ENCODE measurements at regions not wholly inside any gene's neighbourhood (a gene's known extent, or its start where the extent isn't known, plus 50 kb on each side); places are given as distances from the start of the nearest gene placed in this dataset.

DNA sequence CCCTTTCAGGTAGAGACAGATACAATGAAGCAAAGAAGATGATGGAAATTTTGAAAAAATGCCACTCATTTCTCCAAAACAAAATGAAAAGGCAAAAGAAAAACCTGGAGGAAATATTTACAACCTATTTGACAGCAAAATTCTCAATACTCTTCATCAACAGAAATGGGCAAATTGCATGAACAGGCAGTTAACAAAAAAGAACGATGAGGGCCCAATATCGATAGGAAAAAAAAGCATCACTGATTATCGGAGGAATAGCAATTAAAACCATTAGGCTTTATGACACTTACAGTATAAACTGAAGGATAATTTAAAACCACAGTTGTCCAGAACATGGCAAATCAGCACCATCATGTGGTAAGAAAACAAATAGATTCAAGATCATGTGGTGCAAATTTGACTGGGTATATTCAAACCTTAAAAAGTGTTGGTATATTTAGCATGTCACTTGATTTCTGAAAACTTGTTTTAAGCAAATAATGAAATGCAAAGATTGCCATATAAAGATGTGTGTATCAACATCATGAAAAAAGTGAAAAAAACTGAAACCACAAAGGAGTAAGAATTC lies 222.9 kb downstream of the BRD1 start:
- TF ChIP-seq TOX (CRISPR knock-in tag; IDR thresholded peaks at IDR 0.05; ENCODE audit: borderline replicate concordance) = no peak
- TF ChIP-seq OSR1 (CRISPR knock-in tag; IDR thresholded peaks at IDR 0.05) = no peak
- no peak for ATAC-seq

DNA sequence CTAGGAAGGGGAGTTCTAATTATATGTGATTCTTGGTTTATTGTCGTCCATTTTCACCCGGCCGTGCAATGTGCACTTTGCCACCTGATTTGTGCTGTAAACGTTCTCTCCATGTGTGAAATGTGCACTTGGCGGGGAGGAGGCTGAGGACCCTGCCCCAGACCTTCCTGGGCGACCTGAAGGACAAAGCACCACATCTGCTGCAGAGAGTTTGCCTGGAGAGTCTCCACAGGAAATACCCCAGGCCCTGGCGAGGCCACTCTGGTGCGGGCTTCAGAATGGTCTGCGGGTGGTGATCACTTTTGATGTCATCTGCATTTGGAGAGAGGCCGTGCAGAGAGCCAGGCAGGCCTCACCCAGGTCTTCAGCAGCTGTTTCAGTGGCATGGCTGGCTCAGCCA lies 224.7 kb downstream of the BRD1 start:
- TF ChIP-seq ZFP30 (CRISPR knock-in tag; IDR thresholded peaks at IDR 0.05) (no peak), BACH2 (CRISPR knock-in tag; IDR thresholded peaks at IDR 0.05; ENCODE audit: borderline replicate concordance) (no peak), CSDC2 (CRISPR knock-in tag; IDR thresholded peaks at IDR 0.05) (no peak), SNAI2 (CRISPR knock-in tag; IDR thresholded peaks at IDR 0.05) (no peak), ISL1 (CRISPR knock-in tag; IDR thresholded peaks at IDR 0.05) (no peak), ESRRG (CRISPR knock-in tag; IDR thresholded peaks at IDR 0.05) (no peak)
- TF ChIP-seq, protein P1, sequence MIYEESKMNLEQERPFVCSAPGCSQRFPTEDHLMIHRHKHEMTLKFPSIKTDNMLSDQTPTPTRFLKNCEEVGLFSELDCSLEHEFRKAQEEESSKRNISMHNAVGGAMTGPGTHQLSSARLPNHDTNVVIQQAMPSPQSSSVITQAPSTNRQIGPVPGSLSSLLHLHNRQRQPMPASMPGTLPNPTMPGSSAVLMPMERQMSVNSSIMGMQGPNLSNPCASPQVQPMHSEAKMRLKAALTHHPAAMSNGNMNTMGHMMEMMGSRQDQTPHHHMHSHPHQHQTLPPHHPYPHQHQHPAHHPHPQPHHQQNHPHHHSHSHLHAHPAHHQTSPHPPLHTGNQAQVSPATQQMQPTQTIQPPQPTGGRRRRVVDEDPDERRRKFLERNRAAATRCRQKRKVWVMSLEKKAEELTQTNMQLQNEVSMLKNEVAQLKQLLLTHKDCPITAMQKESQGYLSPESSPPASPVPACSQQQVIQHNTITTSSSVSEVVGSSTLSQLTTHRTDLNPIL (CRISPR knock-in tag; IDR thresholded peaks at IDR 0.05; ENCODE audit: low read depth) = no peak
- TF ChIP-seq, protein P2, sequence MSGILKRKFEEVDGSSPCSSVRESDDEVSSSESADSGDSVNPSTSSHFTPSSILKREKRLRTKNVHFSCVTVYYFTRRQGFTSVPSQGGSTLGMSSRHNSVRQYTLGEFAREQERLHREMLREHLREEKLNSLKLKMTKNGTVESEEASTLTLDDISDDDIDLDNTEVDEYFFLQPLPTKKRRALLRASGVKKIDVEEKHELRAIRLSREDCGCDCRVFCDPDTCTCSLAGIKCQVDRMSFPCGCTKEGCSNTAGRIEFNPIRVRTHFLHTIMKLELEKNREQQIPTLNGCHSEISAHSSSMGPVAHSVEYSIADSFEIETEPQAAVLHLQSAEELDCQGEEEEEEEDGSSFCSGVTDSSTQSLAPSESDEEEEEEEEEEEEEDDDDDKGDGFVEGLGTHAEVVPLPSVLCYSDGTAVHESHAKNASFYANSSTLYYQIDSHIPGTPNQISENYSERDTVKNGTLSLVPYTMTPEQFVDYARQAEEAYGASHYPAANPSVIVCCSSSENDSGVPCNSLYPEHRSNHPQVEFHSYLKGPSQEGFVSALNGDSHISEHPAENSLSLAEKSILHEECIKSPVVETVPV (CRISPR knock-in tag; IDR thresholded peaks at IDR 0.05) = no peak
- TF ChIP-seq, protein P3, sequence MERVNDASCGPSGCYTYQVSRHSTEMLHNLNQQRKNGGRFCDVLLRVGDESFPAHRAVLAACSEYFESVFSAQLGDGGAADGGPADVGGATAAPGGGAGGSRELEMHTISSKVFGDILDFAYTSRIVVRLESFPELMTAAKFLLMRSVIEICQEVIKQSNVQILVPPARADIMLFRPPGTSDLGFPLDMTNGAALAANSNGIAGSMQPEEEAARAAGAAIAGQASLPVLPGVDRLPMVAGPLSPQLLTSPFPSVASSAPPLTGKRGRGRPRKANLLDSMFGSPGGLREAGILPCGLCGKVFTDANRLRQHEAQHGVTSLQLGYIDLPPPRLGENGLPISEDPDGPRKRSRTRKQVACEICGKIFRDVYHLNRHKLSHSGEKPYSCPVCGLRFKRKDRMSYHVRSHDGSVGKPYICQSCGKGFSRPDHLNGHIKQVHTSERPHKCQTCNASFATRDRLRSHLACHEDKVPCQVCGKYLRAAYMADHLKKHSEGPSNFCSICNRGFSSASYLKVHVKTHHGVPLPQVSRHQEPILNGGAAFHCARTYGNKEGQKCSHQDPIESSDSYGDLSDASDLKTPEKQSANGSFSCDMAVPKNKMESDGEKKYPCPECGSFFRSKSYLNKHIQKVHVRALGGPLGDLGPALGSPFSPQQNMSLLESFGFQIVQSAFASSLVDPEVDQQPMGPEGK (CRISPR knock-in tag; IDR thresholded peaks at IDR 0.05; ENCODE audit: borderline replicate concordance) = no peak
- no peak for ATAC-seq

DNA sequence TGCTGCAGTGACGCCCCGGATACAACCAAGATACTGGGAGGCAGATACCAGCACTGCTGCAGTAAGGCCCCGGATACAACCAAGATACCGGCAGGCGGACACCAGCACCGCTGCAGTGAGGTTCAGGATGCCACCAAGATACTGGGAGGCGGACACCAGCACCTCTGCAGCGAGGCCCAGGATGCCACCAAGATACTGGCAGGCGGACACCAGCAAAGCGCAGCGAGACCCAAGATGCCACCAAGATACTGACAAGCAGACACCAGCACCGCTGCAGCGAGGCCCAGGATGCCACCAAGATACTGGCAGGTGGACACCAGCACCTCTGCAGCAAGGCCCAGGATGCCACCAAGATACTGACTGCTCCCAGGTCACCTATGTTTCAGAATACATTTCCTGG lies 225.2 kb downstream of the BRD1 start:
- no peak for ATAC-seq
- no peak for TF ChIP-seq TOX (CRISPR knock-in tag; IDR thresholded peaks at IDR 0.05; ENCODE audit: borderline replicate concordance)

DNA sequence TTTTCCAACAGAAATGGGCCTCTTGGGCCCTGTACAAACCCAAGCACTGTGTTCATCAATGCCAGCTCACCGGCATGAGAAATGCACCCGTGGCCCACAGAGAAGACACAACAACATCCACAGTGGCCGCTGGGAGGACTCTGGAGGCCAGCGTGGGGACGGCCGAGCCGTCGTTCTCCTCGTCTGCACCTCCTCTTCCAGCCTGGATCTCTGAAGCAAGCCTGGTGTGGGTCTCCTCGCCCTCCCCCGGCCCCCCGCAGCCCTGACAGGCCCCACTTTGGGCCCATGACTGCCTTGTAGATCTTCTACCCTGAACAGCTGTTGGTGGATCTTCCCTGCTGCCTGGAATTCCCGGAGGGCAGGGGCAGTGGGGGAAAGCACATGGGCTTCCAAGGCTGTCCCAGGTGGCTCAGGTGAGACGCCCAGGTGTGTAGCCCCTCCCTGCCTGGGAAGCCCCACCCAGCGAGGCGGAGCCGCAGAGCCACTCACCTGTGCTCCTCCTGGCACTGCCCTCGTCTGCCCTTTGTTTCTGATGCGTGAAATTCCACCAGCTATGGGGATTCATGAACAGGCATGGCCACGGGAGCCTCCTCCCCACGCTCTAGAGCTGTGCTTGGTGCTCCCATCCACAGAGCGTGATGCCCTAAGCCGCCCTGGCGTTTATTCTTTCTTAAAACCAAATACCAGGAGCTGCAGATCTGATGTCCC lies 225.9 kb downstream of the BRD1 start:
- no peak for ATAC-seq
- TF ChIP-seq, protein P4, sequence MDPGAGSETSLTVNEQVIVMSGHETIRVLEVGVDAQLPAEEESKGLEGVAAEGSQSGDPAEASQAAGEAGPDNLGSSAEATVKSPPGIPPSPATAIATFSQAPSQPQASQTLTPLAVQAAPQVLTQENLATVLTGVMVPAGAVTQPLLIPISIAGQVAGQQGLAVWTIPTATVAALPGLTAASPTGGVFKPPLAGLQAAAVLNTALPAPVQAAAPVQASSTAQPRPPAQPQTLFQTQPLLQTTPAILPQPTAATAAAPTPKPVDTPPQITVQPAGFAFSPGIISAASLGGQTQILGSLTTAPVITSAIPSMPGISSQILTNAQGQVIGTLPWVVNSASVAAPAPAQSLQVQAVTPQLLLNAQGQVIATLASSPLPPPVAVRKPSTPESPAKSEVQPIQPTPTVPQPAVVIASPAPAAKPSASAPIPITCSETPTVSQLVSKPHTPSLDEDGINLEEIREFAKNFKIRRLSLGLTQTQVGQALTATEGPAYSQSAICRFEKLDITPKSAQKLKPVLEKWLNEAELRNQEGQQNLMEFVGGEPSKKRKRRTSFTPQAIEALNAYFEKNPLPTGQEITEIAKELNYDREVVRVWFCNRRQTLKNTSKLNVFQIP (CRISPR knock-in tag; IDR thresholded peaks at IDR 0.05; ENCODE audit: borderline replicate concordance, low read depth) = no peak
- TF ChIP-seq BACH2 (CRISPR knock-in tag; IDR thresholded peaks at IDR 0.05; ENCODE audit: borderline replicate concordance) (no peak), ISL1 (CRISPR knock-in tag; IDR thresholded peaks at IDR 0.05) (no peak), ZFP30 (CRISPR knock-in tag; IDR thresholded peaks at IDR 0.05) (no peak), ESRRG (CRISPR knock-in tag; IDR thresholded peaks at IDR 0.05) (no peak), ZNF565 (CRISPR knock-in tag; conservative IDR thresholded peaks at IDR 0.05; ENCODE audit: low read depth) (no peak), PPARA (CRISPR knock-in tag; IDR thresholded peaks at IDR 0.05; ENCODE audit: borderline replicate concordance) (no peak), TCF4 (CRISPR knock-in tag; IDR thresholded peaks at IDR 0.05; ENCODE audit: borderline replicate concordance) (no peak), SNAI2 (CRISPR knock-in tag; IDR thresholded peaks at IDR 0.05) (no peak), ARNTL (CRISPR knock-in tag; IDR thresholded peaks at IDR 0.05; ENCODE audit: borderline replicate concordance, low read depth) (no peak), RARB (CRISPR knock-in tag; IDR thresholded peaks at IDR 0.05) (no peak), ZC3H10 (CRISPR knock-in tag; IDR thresholded peaks at IDR 0.05) (no peak), CSDC2 (CRISPR knock-in tag; IDR thresholded peaks at IDR 0.05) (no peak), ZNF70 (CRISPR knock-in tag; IDR thresholded peaks at IDR 0.05) (no peak)
- TF ChIP-seq, protein P5, sequence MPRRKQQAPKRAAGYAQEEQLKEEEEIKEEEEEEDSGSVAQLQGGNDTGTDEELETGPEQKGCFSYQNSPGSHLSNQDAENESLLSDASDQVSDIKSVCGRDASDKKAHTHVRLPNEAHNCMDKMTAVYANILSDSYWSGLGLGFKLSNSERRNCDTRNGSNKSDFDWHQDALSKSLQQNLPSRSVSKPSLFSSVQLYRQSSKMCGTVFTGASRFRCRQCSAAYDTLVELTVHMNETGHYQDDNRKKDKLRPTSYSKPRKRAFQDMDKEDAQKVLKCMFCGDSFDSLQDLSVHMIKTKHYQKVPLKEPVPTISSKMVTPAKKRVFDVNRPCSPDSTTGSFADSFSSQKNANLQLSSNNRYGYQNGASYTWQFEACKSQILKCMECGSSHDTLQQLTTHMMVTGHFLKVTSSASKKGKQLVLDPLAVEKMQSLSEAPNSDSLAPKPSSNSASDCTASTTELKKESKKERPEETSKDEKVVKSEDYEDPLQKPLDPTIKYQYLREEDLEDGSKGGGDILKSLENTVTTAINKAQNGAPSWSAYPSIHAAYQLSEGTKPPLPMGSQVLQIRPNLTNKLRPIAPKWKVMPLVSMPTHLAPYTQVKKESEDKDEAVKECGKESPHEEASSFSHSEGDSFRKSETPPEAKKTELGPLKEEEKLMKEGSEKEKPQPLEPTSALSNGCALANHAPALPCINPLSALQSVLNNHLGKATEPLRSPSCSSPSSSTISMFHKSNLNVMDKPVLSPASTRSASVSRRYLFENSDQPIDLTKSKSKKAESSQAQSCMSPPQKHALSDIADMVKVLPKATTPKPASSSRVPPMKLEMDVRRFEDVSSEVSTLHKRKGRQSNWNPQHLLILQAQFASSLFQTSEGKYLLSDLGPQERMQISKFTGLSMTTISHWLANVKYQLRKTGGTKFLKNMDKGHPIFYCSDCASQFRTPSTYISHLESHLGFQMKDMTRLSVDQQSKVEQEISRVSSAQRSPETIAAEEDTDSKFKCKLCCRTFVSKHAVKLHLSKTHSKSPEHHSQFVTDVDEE (CRISPR knock-in tag; IDR thresholded peaks at IDR 0.05) = no peak
- TF ChIP-seq, protein P3 (CRISPR knock-in tag; IDR thresholded peaks at IDR 0.05; ENCODE audit: borderline replicate concordance) = no peak

Data from SK-N-SH treated with all-trans-retinoic acid at 6 μM for 48 hours (cell line).